ENCODE measurements at regions not wholly inside any gene's neighbourhood (a gene's known extent, or its start where the extent isn't known, plus 50 kb on each side); places are given as distances from the start of the nearest gene placed in this dataset.

- TF ChIP-seq CTCF (IDR thresholded peaks at IDR 0.05; ENCODE audit: poor library complexity, severe bottlenecking) (no peak), RAD21 (conservative IDR thresholded peaks at IDR 0.05) (no peak), REST (IDR thresholded peaks at IDR 0.05; ENCODE audit: borderline replicate concordance) (no peak), MXI1 (conservative IDR thresholded peaks at IDR 0.05; ENCODE audit: poor library complexity, severe bottlenecking) (no peak), POLR2AphosphoS5 (IDR thresholded peaks at IDR 0.05) (no peak)
Observed at GRCh38 chr11:116189408-116190170, 583.2 kb downstream of the BUD13 start.

Measured in neural cell (in vitro differentiated cells).